ENCODE measurements at regions not wholly inside any gene's neighbourhood (a gene's known extent, or its start where the extent isn't known, plus 50 kb on each side); places are given as distances from the start of the nearest gene placed in this dataset.
A peak's percentile ranks its signal among the peaks of the same experiment; 100 is the strongest.

GRCh38 chr16:85536411-85537330, 76.5 kb upstream of the GSE1 start:
- Histone ChIP-seq H3K27me3 (no peaks in the 10 kb centered on the region), H3K4me1 (peaks cover 12 to 22% of the 10 kb centered on the region in 2 donors), H3K36me3 (no peaks in the 10 kb centered on the region), H3K27ac (peak overlapping the region; percentile 32 to 62 (median 50)), H3K9me3 (no peaks in the 10 kb centered on the region), H3K4me3 (replicated peaks in 1 of 3) (no peak overlapping the region)
- intact Hi-C loops (cut with DNase I), result no loop called here
- DNase-seq, result peak; percentile 70 to 72
- no peak for TF ChIP-seq CTCF (IDR thresholded peaks at IDR 0.05)
- TF ChIP-seq POLR2A (IDR thresholded peaks at IDR 0.05), result no peak
- 58 to 65% methylated on average over 24 to 29 of the region's 30 CpGs for WGBS, 2 donors

GRCh38 chr16:85537331-85537788, 75.8 kb upstream of the GSE1 start:
- Histone ChIP-seq H3K27ac (no peak overlapping the region), H3K4me3 (replicated peaks in 1 of 3) (no peak overlapping the region), H3K36me3 (no peaks in the 10 kb centered on the region), H3K27me3 (no peaks in the 10 kb centered on the region), H3K4me1 (peaks cover 12 to 22% of the 10 kb centered on the region in 2 donors), H3K9me3 (no peaks in the 10 kb centered on the region)
- WGBS, 2 donors, result 92 to 95% methylated on average over 8 to 14 of the region's 16 CpGs
- intact Hi-C loops (cut with DNase I), result no loop called here
- DNase-seq, result no peak
- no peak for TF ChIP-seq CTCF (IDR thresholded peaks at IDR 0.05)

- Histone ChIP-seq H3K36me3 (no peaks in the 10 kb centered on the region), H3K9me3 (no peaks in the 10 kb centered on the region), H3K4me1 (peaks cover 12 to 22% of the 10 kb centered on the region in 2 donors), H3K27ac (no peak overlapping the region), H3K4me3 (replicated peaks in 1 of 3) (no peak overlapping the region), H3K27me3 (no peaks in the 10 kb centered on the region)
- intact Hi-C loops (cut with DNase I), result no loop called here
- WGBS, 2 donors, result 89 to 91% methylated on average over 17 of the region's 17 CpGs
- DNase-seq, result no peak
- TF ChIP-seq POLR2A (IDR thresholded peaks at IDR 0.05), result no peak
Observed at GRCh38 chr16:85537795-85538401, 75.2 kb upstream of the GSE1 start.

- no peak for TF ChIP-seq CTCF (IDR thresholded peaks at IDR 0.05)
- no peak for TF ChIP-seq POLR2A (IDR thresholded peaks at IDR 0.05)
- Histone ChIP-seq H3K4me1 (peaks cover 12 to 22% of the 10 kb centered on the region in 2 donors), H3K27me3 (no peaks in the 10 kb centered on the region)
Observed at GRCh38 chr16:85539084-85539483, 74.0 kb upstream of the GSE1 start.

GRCh38 chr16:85539629-85540291, 73.4 kb upstream of the GSE1 start:
- 93 to 94% methylated on average over 12 of the region's 12 CpGs for WGBS, 2 donors

More at GRCh38 chr16:85539084-85539483, 74.0 kb upstream of the GSE1 start:
- intact Hi-C loops (cut with DNase I), result no loop called here
- Histone ChIP-seq H3K36me3 (no peaks in the 10 kb centered on the region), H3K4me3 (replicated peaks in 1 of 3) (no peak overlapping the region), H3K27ac (no peak overlapping the region), H3K9me3 (no peaks in the 10 kb centered on the region)
- WGBS, 2 donors, result 93 to 96% methylated on average over 7 of the region's 7 CpGs
- no peak for DNase-seq

More at GRCh38 chr16:85539629-85540291, 73.4 kb upstream of the GSE1 start:
- no peak for DNase-seq
- Histone ChIP-seq H3K9me3 (no peaks in the 10 kb centered on the region), H3K4me1 (peaks cover 12 to 22% of the 10 kb centered on the region in 2 donors), H3K4me3 (replicated peaks in 1 of 3) (no peak overlapping the region), H3K27me3 (no peaks in the 10 kb centered on the region), H3K36me3 (no peaks in the 10 kb centered on the region), H3K27ac (no peak overlapping the region)
- intact Hi-C loops (cut with DNase I), result no loop called here
- no peak for TF ChIP-seq CTCF (IDR thresholded peaks at IDR 0.05)

All from thyroid gland (tissue), 4 donors.